IPS-18c (cell line): ENCODE measurements at regions not wholly inside any gene's neighbourhood (a gene's known extent, or its start where the extent isn't known, plus 50 kb on each side); places are given as distances from the start of the nearest gene placed in this dataset.

ENCODE experiments used
- H3K4me3 ChIP-seq: 2 replicates; pipeline ENCODE4 v1.7.0; 2013; ENCODE audit warnings: low read depth, mild to moderate bottlenecking, low read length, moderate library complexity; ENCODE audit not compliant: insufficient read depth
- H3K9me3 ChIP-seq: one replicate; pipeline ENCODE4 v1.6.1; 2013; ENCODE audit warnings: mild to moderate bottlenecking, low read length, moderate library complexity; ENCODE audit not compliant: control insufficient read depth, insufficient read depth

- Histone ChIP-seq H3K9me3 (peaks cover 2% of the 10 kb centered on the region), H3K4me3 (no peak overlapping the region)
Measured at GRCh38 chr10:112871021-112871420, 79.0 kb upstream of the TCF7L2 start.

- Histone ChIP-seq H3K4me3 (no peak overlapping the region), H3K9me3 (peaks cover 2% of the 10 kb centered on the region)
Measured at GRCh38 chr10:112872728-112873127, 77.3 kb upstream of the TCF7L2 start.

GRCh38 chr10:112873541-112873940, 76.5 kb upstream of the TCF7L2 start:
- Histone ChIP-seq H3K4me3 (no peak overlapping the region), H3K9me3 (peaks cover 2% of the 10 kb centered on the region)

GRCh38 chr10:112874982-112875381, 75.1 kb upstream of the TCF7L2 start:
- no peak overlapping the region for H3K4me3 ChIP-seq
- H3K9me3 ChIP-seq, result peaks cover 2% of the 10 kb centered on the region

GRCh38 chr10:112875476-112876267, 74.4 kb upstream of the TCF7L2 start:
- Histone ChIP-seq H3K4me3 (no peak overlapping the region), H3K9me3 (peaks cover 2% of the 10 kb centered on the region)

- Histone ChIP-seq H3K9me3 (no peaks in the 10 kb centered on the region), H3K4me3 (no peak overlapping the region)
Measured at GRCh38 chr10:112880633-112881530, 69.2 kb upstream of the TCF7L2 start.

GRCh38 chr10:112883360-112884178, 66.5 kb upstream of the TCF7L2 start:
- Histone ChIP-seq H3K4me3 (no peak overlapping the region), H3K9me3 (no peaks in the 10 kb centered on the region)

- H3K9me3 ChIP-seq, result no peaks in the 10 kb centered on the region
- H3K4me3 ChIP-seq, result no peak overlapping the region
Measured at GRCh38 chr10:112884179-112884504, 65.9 kb upstream of the TCF7L2 start.

- Histone ChIP-seq H3K4me3 (peak overlapping the region; percentile 10; the same call in 1 of the 2 replicates), H3K9me3 (no peaks in the 10 kb centered on the region)
Measured at GRCh38 chr10:112886463-112886862, 63.6 kb upstream of the TCF7L2 start.

GRCh38 chr10:112887968-112888367, 62.1 kb upstream of the TCF7L2 start:
- H3K9me3 ChIP-seq, result no peaks in the 10 kb centered on the region
- no peak overlapping the region for H3K4me3 ChIP-seq

- no peak overlapping the region for H3K4me3 ChIP-seq
- no peaks in the 10 kb centered on the region for H3K9me3 ChIP-seq
Measured at GRCh38 chr10:112895292-112895691, 54.8 kb upstream of the TCF7L2 start.

GRCh38 chr10:112896273-112896672, 53.8 kb upstream of the TCF7L2 start:
- H3K4me3 ChIP-seq, result no peak overlapping the region
- no peaks in the 10 kb centered on the region for H3K9me3 ChIP-seq

- no peaks in the 10 kb centered on the region for H3K9me3 ChIP-seq
- no peak overlapping the region for H3K4me3 ChIP-seq
Measured at GRCh38 chr10:112896722-112897121, 53.3 kb upstream of the TCF7L2 start.

- Histone ChIP-seq H3K9me3 (no peaks in the 10 kb centered on the region), H3K4me3 (peak overlapping the region; percentile 22; the same call in 1 of the 2 replicates)
Measured at GRCh38 chr10:112898540-112899390, 51.3 kb upstream of the TCF7L2 start.

GRCh38 chr10:112899391-112900065, 50.5 kb upstream of the TCF7L2 start:
- Histone ChIP-seq H3K9me3 (no peaks in the 10 kb centered on the region), H3K4me3 (no peak overlapping the region)
